Stomach smooth muscle (tissue), 2 donors: ENCODE measurements at regions not wholly inside any gene's neighbourhood (a gene's known extent, or its start where the extent isn't known, plus 50 kb on each side); places are given as distances from the start of the nearest gene placed in this dataset.

Source experiments
- H3K27ac ChIP-seq: one replicate; pipeline ENCODE4 v1.7.0; 2013; ENCODE audit warnings: mild to moderate bottlenecking, low read length, inconsistent platforms
- H3K27me3 ChIP-seq, 2 donors: one replicate each; pipeline ENCODE4 v1.7.0; 2013; ENCODE audit warnings: low read length in 2 of 2; ENCODE audit not compliant: insufficient read depth in 2 of 2, control insufficient read depth in 1 of 2
- H3K36me3 ChIP-seq, 2 donors: one replicate each; pipeline ENCODE4 v1.7.0; 2013; ENCODE audit warnings: low read length in 2 of 2; ENCODE audit not compliant: control insufficient read depth in 2 of 2, insufficient read depth in 2 of 2
- H3K4me1 ChIP-seq: one replicate; pipeline ENCODE4 v1.7.0; 2013; ENCODE audit warnings: low read length; ENCODE audit not compliant: control insufficient read depth, insufficient read depth
- H3K4me3 ChIP-seq, 2 donors: one replicate each; pipeline ENCODE4 v1.7.0; 2013; ENCODE audit warnings: low read length in 2 of 2
- H3K9ac ChIP-seq, 2 donors: one replicate each; pipeline ENCODE4 v1.7.0; 2013; ENCODE audit warnings: low read length in 2 of 2, mild to moderate bottlenecking in 1 of 2
- H3K9me3 ChIP-seq, 2 donors: one replicate each; pipeline ENCODE4 v1.7.0; 2013; ENCODE audit warnings: low read length in 2 of 2; ENCODE audit not compliant: control insufficient read depth in 2 of 2
- donor health status: healthy.
- donor health status: Pancreatic carcinoma.

DNA sequence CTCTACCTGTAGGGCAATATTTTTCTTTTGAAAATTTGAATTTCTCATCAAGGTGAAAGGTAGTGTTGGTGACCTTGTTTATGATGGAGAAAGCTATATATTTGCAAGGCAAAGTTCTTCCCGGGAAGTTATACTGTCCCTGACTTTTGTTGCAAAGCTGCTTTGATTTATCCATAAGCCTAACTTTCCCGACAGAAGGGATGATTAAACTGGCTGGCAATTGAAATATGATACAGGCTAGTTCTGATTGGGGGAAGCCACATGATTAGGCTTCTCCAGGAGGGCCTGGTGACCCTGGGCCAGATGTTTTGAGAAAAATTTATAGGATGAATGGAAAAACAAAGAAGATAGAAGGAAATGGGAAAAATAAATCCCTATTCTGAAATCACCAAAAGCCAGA, 215.5 kb downstream of the ACTR3B start:
- peaks cover 0 to 6% of the 10 kb centered on the region in 2 donors for H3K27me3 ChIP-seq
- no peaks in the 10 kb centered on the region for H3K4me1 ChIP-seq
- no peak overlapping the region for H3K4me3 ChIP-seq
- no peak overlapping the region for H3K9ac ChIP-seq
- no peaks in the 10 kb centered on the region for H3K9me3 ChIP-seq
- H3K36me3 ChIP-seq, result no peaks in the 10 kb centered on the region
- H3K27ac ChIP-seq, result no peak overlapping the region

DNA sequence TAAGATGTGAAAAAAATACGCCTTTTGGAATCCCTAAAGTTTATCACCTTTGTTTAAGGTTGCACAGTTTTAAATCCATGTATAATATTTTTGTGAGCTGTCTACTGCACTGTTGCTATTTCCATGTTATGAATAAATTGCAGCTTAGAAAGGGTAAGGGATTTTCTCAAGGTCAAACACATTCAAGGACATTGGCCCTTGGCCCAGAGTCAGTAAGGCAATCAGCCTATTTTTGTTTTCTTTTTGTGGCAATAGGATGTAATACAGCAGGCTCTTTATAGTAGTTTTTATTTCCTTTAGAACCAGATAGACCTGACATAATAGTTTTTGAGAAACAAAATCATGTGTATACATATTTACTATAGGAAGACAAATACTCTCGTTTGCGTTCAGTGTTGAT, 219.8 kb downstream of the ACTR3B start:
- no peaks in the 10 kb centered on the region for H3K9me3 ChIP-seq
- no peaks in the 10 kb centered on the region for H3K27me3 ChIP-seq
- no peak overlapping the region for H3K27ac ChIP-seq
- H3K4me3 ChIP-seq, result no peak overlapping the region
- H3K4me1 ChIP-seq, result no peaks in the 10 kb centered on the region
- no peak overlapping the region for H3K9ac ChIP-seq
- no peaks in the 10 kb centered on the region for H3K36me3 ChIP-seq

DNA sequence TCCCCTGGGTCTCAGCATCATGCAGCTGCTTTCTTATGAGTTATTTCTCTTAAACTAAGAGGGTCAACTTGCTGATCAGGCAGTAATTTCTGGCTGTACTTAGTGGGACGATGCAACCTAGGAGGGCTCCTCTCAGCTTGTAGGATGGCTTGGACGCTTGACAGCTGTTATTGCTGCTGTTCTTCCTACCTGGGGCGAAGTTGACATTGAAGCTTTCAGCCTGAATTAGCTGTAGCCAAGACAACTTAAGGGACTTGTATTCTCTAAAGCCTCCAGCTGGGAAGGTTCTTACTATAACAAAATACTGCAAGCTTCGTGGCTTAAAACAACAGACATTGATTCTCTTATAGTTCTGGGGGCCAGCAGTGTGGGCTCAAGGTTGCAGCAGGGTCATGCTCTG, 224.9 kb downstream of the ACTR3B start:
- Histone ChIP-seq H3K9ac (no peak overlapping the region), H3K4me3 (no peak overlapping the region), H3K9me3 (no peaks in the 10 kb centered on the region), H3K27ac (no peak overlapping the region), H3K27me3 (no peaks in the 10 kb centered on the region), H3K36me3 (no peaks in the 10 kb centered on the region), H3K4me1 (no peaks in the 10 kb centered on the region)

DNA sequence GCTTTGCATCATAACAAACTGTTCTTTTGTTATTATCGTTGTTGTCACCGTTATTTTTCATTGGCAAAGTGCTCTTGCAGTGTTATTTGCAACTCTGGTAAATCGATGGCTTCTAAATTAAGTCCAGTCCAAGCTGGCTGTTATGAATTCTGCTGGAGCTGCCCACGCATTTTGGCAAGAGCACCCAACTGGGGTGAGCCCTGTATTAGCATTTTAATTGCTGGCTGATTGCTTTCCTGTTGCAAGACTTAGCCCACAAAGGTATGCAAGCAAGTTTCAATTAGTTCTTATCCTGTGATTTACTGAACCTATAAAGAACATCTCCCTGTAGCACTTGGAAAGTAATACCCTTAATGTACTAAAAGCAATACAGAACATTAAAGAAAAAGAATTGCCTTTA, 226.8 kb downstream of the ACTR3B start:
- Histone ChIP-seq H3K4me3 (no peak overlapping the region), H3K27ac (no peak overlapping the region), H3K36me3 (no peaks in the 10 kb centered on the region)

DNA sequence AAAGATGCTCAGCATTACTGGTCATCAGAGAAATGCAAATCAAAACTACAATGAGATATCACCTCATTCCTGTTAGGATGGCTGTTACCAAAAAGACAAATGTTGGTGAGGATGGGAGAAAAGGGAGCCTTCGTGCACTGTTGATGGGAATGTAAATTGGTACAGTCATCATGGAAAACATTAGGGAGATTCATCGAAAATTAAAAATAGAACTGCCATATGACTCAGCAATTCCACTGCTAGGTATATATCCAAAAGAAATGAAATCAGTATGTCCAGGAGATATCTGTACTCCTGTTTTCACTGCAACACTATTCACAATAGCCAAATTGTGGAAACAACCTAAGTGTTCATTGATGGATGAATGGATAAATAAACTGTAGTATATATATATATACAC, 228.1 kb downstream of the ACTR3B start:
- Histone ChIP-seq H3K9me3 (no peaks in the 10 kb centered on the region), H3K4me3 (no peak overlapping the region), H3K27ac (no peak overlapping the region), H3K36me3 (no peaks in the 10 kb centered on the region), H3K4me1 (no peaks in the 10 kb centered on the region), H3K27me3 (no peaks in the 10 kb centered on the region), H3K9ac (no peak overlapping the region)

More for the DNA sequence above, 226.8 kb downstream of the ACTR3B start:
- Histone ChIP-seq H3K27me3 (no peaks in the 10 kb centered on the region), H3K4me1 (no peaks in the 10 kb centered on the region), H3K9ac (no peak overlapping the region), H3K9me3 (no peaks in the 10 kb centered on the region)

DNA sequence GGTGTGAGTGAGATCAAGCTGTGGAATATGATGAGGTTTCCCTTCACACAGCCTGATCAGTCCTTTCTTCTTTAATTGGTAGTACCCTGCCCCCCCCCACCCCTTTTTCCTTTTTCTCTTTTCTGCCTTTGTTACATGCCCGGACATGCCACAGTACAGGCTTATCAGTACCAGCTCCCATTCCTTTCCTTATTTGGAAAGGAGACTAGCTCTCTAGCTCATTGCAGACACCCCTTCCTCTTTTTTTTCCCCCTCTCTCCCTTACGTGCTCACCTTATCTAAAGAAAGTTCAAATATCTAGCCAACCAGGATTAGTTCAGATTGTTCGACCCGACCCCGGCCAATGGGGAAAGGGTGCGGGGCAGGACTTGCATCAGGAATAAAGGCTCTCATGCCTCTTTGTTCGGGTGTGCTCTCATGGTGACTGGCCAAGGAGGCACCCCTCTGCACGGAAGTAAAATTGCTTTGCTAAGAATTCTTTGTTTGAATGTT, 230.4 kb downstream of the ACTR3B start:
- no peaks in the 10 kb centered on the region for H3K4me1 ChIP-seq
- H3K4me3 ChIP-seq, result no peak overlapping the region
- peaks cover 0 to 3% of the 10 kb centered on the region in 2 donors for H3K9me3 ChIP-seq
- H3K36me3 ChIP-seq, result no peaks in the 10 kb centered on the region
- H3K9ac ChIP-seq, result no peak overlapping the region
- H3K27ac ChIP-seq, result no peak overlapping the region
- no peaks in the 10 kb centered on the region for H3K27me3 ChIP-seq

DNA sequence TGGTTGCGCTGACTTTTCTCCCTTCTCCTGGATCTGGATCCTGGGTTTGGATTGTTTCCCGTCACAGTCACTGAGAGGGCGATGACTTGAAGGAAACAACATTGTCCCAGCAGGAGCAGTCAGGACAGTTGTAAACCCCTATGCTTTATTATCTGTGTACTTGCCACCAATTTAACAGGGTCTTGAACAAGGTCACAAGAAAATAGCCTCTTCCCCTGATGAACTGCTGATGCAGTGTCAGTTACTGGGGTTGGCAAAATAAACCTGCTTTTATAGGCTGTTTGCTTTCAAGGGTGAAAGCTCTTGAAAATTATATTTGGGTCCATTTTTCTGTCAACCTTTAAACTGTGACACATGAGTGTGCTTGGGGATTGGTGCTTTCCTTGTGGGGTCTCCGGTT, 238.9 kb downstream of the ACTR3B start:
- peaks cover 0 to 3% of the 10 kb centered on the region in 2 donors for H3K9me3 ChIP-seq
- no peak overlapping the region for H3K9ac ChIP-seq
- H3K4me3 ChIP-seq, result no peak overlapping the region
- no peaks in the 10 kb centered on the region for H3K27me3 ChIP-seq
- H3K36me3 ChIP-seq, result no peaks in the 10 kb centered on the region
- H3K4me1 ChIP-seq, result no peaks in the 10 kb centered on the region
- no peak overlapping the region for H3K27ac ChIP-seq

DNA sequence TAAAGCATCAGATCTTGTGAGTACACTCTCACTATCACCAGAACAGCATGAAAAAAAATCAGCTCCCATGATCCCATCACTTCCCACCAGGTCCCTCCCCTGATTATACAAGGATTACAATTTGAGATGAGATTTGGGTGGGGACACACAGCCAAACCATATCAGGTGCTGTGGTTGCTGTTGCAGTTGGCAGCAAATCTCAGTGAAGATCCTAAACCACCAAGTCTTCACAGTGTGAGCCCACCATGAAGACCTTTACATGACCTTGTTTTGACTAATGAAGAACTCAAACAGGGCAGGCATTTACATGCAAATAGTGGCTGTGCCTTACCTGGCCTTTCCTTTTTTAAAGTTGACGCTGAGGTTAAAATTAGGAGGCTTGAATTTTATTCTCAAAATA, 242.6 kb downstream of the ACTR3B start:
- Histone ChIP-seq H3K27ac (no peak overlapping the region), H3K4me3 (no peak overlapping the region), H3K4me1 (no peaks in the 10 kb centered on the region), H3K9ac (no peak overlapping the region), H3K36me3 (no peaks in the 10 kb centered on the region), H3K9me3 (peaks cover 0 to 3% of the 10 kb centered on the region in 2 donors), H3K27me3 (no peaks in the 10 kb centered on the region)

DNA sequence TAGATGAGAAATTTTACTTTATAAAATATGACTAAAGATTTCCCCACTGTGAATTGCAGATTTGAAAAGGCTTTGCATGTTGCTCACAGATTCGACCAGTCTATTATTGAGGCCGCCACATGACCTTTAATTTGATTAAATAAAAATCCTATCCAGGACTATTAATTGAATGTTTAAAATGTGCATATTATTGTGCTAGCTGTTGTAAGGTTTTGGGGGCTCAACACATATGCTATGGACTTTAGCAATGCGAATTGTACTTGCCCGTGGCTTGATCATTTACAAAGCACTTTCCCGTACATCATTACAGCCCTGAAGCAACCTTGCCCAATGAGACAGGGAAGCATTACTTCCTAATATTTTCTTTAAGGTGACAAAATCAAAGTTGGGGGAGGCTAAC, 243.0 kb downstream of the ACTR3B start:
- Histone ChIP-seq H3K9ac (no peak overlapping the region), H3K9me3 (peaks cover 0 to 3% of the 10 kb centered on the region in 2 donors), H3K27me3 (no peaks in the 10 kb centered on the region), H3K27ac (no peak overlapping the region), H3K4me3 (no peak overlapping the region), H3K36me3 (no peaks in the 10 kb centered on the region), H3K4me1 (no peaks in the 10 kb centered on the region)

DNA sequence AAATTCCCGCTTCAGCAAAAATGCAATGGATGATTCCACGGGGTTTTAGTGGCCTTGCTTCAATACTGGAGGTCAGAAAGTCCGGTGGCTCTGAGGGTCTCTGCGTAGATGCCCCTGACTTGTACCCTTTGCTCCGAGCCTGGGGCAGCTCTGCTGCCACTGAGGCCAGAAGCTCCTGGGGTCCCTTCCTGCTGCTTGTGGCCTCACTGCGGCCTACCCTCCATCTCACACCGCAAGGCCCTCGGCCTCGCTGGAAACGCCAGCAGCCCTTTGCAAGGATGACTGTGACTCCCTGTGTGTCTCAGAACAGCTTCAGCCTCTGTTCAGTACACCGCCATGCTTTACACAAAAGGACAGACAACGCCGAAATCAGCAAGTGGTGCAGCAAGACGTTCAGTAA, 244.8 kb downstream of the ACTR3B start:
- no peak overlapping the region for H3K4me3 ChIP-seq
- no peaks in the 10 kb centered on the region for H3K27me3 ChIP-seq
- no peaks in the 10 kb centered on the region for H3K36me3 ChIP-seq
- H3K27ac ChIP-seq, result no peak overlapping the region
- H3K4me1 ChIP-seq, result no peaks in the 10 kb centered on the region
- peaks cover 0 to 3% of the 10 kb centered on the region in 2 donors for H3K9me3 ChIP-seq
- H3K9ac ChIP-seq, result no peak overlapping the region

DNA sequence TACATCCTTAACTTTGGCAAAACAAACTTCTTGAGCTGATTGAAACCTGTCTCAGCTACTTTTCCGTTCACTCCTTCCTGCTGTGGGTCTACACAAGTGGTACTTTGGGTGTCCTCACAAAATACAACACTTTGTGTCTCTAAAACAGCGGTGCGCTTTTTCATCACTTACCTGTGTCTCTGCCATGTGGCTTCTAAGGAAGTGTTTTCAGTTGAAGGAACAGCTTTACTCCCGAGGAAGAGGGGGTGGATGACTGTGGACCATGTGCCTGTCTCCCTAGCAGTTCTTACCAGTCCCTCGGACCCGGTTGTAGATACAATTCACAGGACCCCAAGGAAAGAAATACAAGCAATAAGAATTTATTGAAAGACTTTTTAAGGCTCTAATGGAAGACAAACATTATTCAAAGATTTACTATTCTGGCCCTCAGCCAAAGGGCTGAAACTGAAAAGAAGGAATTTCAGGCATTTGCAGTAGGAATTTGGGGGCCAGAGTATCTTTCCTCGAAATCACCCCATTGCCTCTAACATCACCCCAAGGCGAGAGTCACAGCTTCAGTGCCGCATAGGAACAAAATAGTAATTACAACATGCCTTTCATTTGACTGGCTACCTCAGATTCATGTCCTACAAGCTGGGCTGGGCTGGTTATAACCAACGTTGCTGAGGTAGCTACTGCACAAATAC, 246.3 kb downstream of the ACTR3B start:
- Histone ChIP-seq H3K4me1 (no peaks in the 10 kb centered on the region), H3K9ac (no peak overlapping the region), H3K27ac (no peak overlapping the region)

More for the DNA sequence above, 246.3 kb downstream of the ACTR3B start:
- H3K4me3 ChIP-seq, result no peak overlapping the region
- H3K27me3 ChIP-seq, result no peaks in the 10 kb centered on the region
- peaks cover 0 to 3% of the 10 kb centered on the region in 2 donors for H3K9me3 ChIP-seq
- no peaks in the 10 kb centered on the region for H3K36me3 ChIP-seq
